ENCODE measurements at regions not wholly inside any gene's neighbourhood (a gene's known extent, or its start where the extent isn't known, plus 50 kb on each side); places are given as distances from the start of the nearest gene placed in this dataset.

DNA sequence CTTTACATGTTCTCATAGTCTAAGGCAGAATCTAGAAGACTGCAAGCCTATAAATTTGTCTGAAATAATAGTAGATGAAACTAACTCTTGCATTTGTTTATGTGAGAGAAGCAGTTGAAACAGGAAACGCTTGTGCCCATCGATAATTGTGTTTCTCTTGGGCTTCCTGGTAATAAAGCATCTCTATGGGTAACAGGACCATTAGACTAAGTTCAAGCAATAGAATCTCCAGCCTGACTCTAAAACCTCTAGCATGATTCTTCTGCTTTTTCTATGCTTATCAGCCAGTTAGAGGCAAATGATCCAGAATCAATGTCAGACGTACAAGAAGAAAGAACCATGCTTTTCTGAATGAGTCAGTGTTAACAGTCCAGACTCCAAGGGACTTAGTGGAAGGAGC lies 1734.4 kb downstream of the LRRC4C start:
- TF ChIP-seq EP300 (IDR thresholded peaks at IDR 0.05) = no peak
- no peak for TF ChIP-seq POLR2AphosphoS5 (IDR thresholded peaks at IDR 0.05)
- no peak for TF ChIP-seq POLR2A (IDR thresholded peaks at IDR 0.05)
- TF ChIP-seq, protein P1, sequence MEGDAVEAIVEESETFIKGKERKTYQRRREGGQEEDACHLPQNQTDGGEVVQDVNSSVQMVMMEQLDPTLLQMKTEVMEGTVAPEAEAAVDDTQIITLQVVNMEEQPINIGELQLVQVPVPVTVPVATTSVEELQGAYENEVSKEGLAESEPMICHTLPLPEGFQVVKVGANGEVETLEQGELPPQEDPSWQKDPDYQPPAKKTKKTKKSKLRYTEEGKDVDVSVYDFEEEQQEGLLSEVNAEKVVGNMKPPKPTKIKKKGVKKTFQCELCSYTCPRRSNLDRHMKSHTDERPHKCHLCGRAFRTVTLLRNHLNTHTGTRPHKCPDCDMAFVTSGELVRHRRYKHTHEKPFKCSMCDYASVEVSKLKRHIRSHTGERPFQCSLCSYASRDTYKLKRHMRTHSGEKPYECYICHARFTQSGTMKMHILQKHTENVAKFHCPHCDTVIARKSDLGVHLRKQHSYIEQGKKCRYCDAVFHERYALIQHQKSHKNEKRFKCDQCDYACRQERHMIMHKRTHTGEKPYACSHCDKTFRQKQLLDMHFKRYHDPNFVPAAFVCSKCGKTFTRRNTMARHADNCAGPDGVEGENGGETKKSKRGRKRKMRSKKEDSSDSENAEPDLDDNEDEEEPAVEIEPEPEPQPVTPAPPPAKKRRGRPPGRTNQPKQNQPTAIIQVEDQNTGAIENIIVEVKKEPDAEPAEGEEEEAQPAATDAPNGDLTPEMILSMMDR (IDR thresholded peaks at IDR 0.05) = no peak
- WGBS, 2 donors = 33 to 48% methylated on average over 3 of the region's 3 CpGs
- no peak for DNase-seq
- Histone ChIP-seq H3K4me1 (no peaks in the 10 kb centered on the region), H3K27me3 (no peaks in the 10 kb centered on the region), H3K27ac (no peak overlapping the region), H3K9me3 (no peaks in the 10 kb centered on the region), H3K36me3 (no peaks in the 10 kb centered on the region), H3K4me3 (no peak overlapping the region)
- no peak for ATAC-seq (ENCODE audit: low FRiP score in 2 of 2)

DNA sequence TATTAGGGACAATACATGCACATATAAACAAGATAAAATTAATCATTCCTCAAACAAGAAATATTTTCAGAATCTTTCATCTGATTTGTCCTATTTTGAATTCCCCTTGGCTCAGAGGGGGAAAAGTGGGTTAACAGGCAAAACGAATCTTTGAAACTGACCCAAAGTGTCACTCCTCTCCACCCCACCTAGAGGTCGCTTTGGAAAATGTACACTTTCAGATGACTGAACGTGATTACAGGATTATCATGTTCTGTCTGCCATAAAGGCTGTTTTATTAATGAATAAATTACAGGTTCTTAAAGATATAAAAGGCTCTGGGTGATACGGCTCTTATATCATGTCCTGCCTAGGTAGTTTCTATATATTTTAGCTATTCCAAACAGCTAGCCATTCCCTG lies 1735.0 kb downstream of the LRRC4C start:
- 53 to 61% methylated on average over 4 of the region's 4 CpGs for WGBS, 2 donors
- Histone ChIP-seq H3K27me3 (no peaks in the 10 kb centered on the region), H3K9me3 (no peaks in the 10 kb centered on the region), H3K4me3 (no peak overlapping the region), H3K36me3 (no peaks in the 10 kb centered on the region), H3K4me1 (no peaks in the 10 kb centered on the region), H3K27ac (no peak overlapping the region)
- no peak for DNase-seq
- no peak for ATAC-seq (ENCODE audit: low FRiP score in 2 of 2)
- no peak for TF ChIP-seq EP300 (IDR thresholded peaks at IDR 0.05)
- TF ChIP-seq POLR2A (IDR thresholded peaks at IDR 0.05) = no peak
- TF ChIP-seq POLR2AphosphoS5 (IDR thresholded peaks at IDR 0.05) = no peak
- TF ChIP-seq, protein P1 (IDR thresholded peaks at IDR 0.05) = no peak

DNA sequence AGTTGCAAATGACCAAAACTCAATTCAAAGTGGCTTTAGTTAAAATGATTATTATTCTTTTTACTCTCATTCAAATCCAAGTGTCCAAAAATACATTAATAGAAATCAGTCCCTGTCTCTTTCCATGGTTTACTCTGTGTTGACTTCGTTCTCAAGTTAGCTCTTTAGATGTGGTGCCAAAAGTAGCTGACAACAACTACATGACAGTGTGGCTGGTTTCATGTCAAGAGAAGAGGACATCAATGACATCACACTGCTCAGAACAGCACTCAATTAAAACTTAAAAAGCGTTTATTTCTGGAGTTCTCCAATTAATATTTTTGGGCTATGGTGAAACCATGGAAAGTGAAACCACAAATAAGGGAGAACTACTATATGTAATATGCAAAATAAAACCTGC lies 1746.9 kb downstream of the LRRC4C start:
- Histone ChIP-seq H3K27me3 (no peaks in the 10 kb centered on the region), H3K9me3 (no peaks in the 10 kb centered on the region), H3K4me3 (no peak overlapping the region), H3K4me1 (no peaks in the 10 kb centered on the region), H3K27ac (no peak overlapping the region), H3K36me3 (no peaks in the 10 kb centered on the region)
- ATAC-seq (ENCODE audit: low FRiP score in 2 of 2) = no peak
- 74% methylated on average over 2 of the region's 2 CpGs for WGBS, 2 donors
- no peak for DNase-seq
- TF ChIP-seq, protein P1 (IDR thresholded peaks at IDR 0.05) = no peak
- no peak for TF ChIP-seq POLR2AphosphoS5 (IDR thresholded peaks at IDR 0.05)
- no peak for TF ChIP-seq EP300 (IDR thresholded peaks at IDR 0.05)
- TF ChIP-seq POLR2A (IDR thresholded peaks at IDR 0.05) = no peak

DNA sequence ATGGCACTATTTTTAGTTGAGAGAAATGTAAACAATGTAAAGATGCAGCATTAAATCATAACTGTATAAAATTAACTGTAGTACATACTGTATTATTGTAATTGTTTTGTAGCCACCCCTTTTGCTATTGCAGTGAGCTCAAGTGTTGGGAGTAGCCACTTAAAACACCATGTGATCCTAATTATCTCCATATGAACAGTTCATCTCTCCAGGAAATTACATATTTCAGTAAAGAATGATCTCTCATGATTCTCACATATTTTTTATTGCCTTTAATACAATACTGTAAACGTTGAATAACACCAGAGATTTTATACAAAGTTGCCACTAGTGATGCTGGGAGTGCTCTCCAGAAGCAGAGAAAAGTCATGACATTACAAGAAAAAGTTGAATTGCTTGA lies 1768.6 kb downstream of the LRRC4C start:
- no peaks in the 10 kb centered on the region for H3K4me1 ChIP-seq
- no peaks in the 10 kb centered on the region for H3K36me3 ChIP-seq
- DNase-seq (no peak), ATAC-seq (ENCODE audit: low FRiP score in 2 of 2) (no peak)
- H3K9me3 ChIP-seq = no peaks in the 10 kb centered on the region
- WGBS, 2 donors = 68 to 74% methylated on average over 1 of the region's 1 CpG
- H3K27me3 ChIP-seq = no peaks in the 10 kb centered on the region
- no peak for TF ChIP-seq POLR2AphosphoS5 (IDR thresholded peaks at IDR 0.05)
- TF ChIP-seq POLR2A (IDR thresholded peaks at IDR 0.05) = no peak
- TF ChIP-seq EP300 (IDR thresholded peaks at IDR 0.05) = no peak
- TF ChIP-seq, protein P1 (IDR thresholded peaks at IDR 0.05) = no peak
- no peak overlapping the region for H3K27ac ChIP-seq
- H3K4me3 ChIP-seq = no peak overlapping the region

DNA sequence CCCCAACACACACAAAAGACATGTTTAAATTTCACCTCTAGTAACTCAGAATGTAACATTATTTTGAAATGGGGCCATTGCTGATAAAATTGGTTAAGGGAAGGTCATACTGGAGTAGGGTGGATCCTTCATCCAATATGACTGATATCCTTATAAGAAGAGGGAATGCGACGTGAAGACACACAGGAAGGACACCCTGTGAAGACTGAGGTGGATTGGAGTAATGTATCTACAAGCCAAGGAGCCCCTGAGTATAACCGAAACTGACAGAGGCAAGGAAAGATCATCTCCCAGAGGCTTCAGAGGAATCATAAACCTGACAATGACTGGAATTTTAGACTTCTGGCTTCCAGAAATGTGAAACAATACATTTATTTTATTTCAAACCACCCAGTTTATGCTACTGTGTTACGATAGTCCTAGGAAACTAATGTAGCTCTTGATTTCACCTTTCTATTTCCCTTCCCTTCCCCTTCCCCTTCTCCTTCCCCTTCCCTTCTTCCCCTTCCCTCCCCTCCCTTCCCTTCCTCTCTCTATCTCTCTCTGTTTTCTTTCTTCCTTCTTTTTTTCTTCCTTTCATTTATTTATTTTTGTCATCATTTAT lies 1775.4 kb downstream of the LRRC4C start:
- DNase-seq (no peak), ATAC-seq (ENCODE audit: low FRiP score in 2 of 2) (no peak)
- H3K4me1 ChIP-seq = no peaks in the 10 kb centered on the region
- TF ChIP-seq POLR2AphosphoS5 (IDR thresholded peaks at IDR 0.05) = no peak
- no peak for TF ChIP-seq POLR2A (IDR thresholded peaks at IDR 0.05)
- TF ChIP-seq EP300 (IDR thresholded peaks at IDR 0.05) = no peak
- TF ChIP-seq, protein P1 (IDR thresholded peaks at IDR 0.05) = no peak
- whole genome bisulfite sequencing, 2 donors = 88% methylated on average over 4 of the region's 4 CpGs
- H3K27me3 ChIP-seq = no peaks in the 10 kb centered on the region
- no peaks in the 10 kb centered on the region for H3K36me3 ChIP-seq
- no peak overlapping the region for H3K27ac ChIP-seq
- H3K9me3 ChIP-seq = peaks cover 0 to 10% (median 0%) of the 10 kb centered on the region in 4 donors
- no peak overlapping the region for H3K4me3 ChIP-seq

Measured in upper lobe of left lung (tissue), 6 donors.